Stomach smooth muscle (tissue), 2 donors: ENCODE measurements at regions not wholly inside any gene's neighbourhood (a gene's known extent, or its start where the extent isn't known, plus 50 kb on each side); places are given as distances from the start of the nearest gene placed in this dataset.

Experiments used
- H3K27ac ChIP-seq: one replicate; pipeline ENCODE4 v1.7.0; 2013; ENCODE audit warnings: mild to moderate bottlenecking, low read length, inconsistent platforms
- H3K27me3 ChIP-seq, 2 donors: one replicate each; pipeline ENCODE4 v1.7.0; 2013; ENCODE audit warnings: low read length in 2 of 2; ENCODE audit not compliant: insufficient read depth in 2 of 2, control insufficient read depth in 1 of 2
- H3K36me3 ChIP-seq, 2 donors: one replicate each; pipeline ENCODE4 v1.7.0; 2013; ENCODE audit warnings: low read length in 2 of 2; ENCODE audit not compliant: control insufficient read depth in 2 of 2, insufficient read depth in 2 of 2
- H3K4me1 ChIP-seq: one replicate; pipeline ENCODE4 v1.7.0; 2013; ENCODE audit warnings: low read length; ENCODE audit not compliant: control insufficient read depth, insufficient read depth
- H3K4me3 ChIP-seq, 2 donors: one replicate each; pipeline ENCODE4 v1.7.0; 2013; ENCODE audit warnings: low read length in 2 of 2
- H3K9ac ChIP-seq, 2 donors: one replicate each; pipeline ENCODE4 v1.7.0; 2013; ENCODE audit warnings: low read length in 2 of 2, mild to moderate bottlenecking in 1 of 2
- H3K9me3 ChIP-seq, 2 donors: one replicate each; pipeline ENCODE4 v1.7.0; 2013; ENCODE audit warnings: low read length in 2 of 2; ENCODE audit not compliant: control insufficient read depth in 2 of 2
- donor health status: healthy.
- donor health status: Pancreatic carcinoma.

GRCh38 chr4:177006331-177006730 lies 213.6 kb upstream of the VEGFC start:
- Histone ChIP-seq H3K36me3 (no peaks in the 10 kb centered on the region), H3K9ac (no peak overlapping the region), H3K4me1 (no peaks in the 10 kb centered on the region), H3K9me3 (no peaks in the 10 kb centered on the region), H3K27me3 (no peaks in the 10 kb centered on the region), H3K4me3 (no peak overlapping the region), H3K27ac (no peak overlapping the region)

GRCh38 chr4:177008071-177008835 lies 215.5 kb upstream of the VEGFC start:
- no peak overlapping the region for H3K9ac ChIP-seq
- no peak overlapping the region for H3K4me3 ChIP-seq
- no peaks in the 10 kb centered on the region for H3K27me3 ChIP-seq
- no peak overlapping the region for H3K27ac ChIP-seq
- peaks cover under 1 to 1% of the 10 kb centered on the region in 2 donors for H3K9me3 ChIP-seq
- H3K36me3 ChIP-seq: no peaks in the 10 kb centered on the region
- no peaks in the 10 kb centered on the region for H3K4me1 ChIP-seq

DNA sequence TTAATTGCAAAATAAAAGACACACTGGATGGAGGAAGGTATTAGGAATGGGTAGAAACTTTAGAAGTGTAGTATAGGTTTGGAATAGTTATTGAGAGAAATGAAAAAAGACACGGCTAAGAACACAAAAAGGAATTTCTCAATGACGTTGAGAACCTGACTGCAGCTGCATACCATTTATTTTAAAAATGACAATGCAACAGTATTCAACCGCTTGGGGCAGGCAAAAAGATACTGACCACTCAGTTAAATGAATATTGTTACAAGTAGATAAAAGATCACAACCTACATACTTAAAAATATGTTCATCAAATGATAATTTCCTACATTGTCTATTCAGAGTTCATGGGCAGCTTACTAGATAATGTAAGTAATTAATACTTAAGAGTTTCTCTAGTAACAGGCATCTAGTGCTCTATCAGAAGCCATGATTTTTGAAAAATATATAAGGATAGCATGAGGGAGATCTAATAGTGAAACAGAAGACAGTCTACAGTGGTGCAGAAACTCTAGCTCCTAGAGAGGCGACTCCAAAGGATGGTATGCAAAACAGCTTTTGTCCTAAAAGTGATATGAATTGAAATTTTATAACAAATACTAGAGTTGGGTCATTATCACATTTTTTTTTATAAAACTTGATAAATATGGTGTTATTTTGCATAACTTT lies 216.2 kb upstream of the VEGFC start:
- Histone ChIP-seq H3K4me1 (no peaks in the 10 kb centered on the region), H3K4me3 (no peak overlapping the region), H3K27ac (no peak overlapping the region)

DNA sequence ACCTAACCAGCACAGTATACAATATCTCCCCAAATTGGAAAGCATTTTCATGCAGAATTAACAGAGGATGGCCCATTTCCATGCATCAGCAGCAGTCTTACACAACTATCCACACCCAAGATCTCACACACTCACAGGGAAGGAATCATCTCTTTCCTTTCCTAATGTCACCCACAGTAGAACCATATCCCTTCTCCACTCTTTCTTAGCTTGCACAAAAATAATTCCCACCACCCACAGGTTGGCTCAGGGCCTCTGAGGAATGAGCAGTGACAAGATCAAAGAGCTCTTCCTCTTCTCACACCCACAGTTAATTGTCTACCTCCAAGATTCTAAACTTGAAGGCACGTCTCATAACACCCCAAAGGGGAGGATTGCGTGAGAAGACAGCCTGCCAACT lies 217.7 kb upstream of the VEGFC start:
- H3K27me3 ChIP-seq: no peaks in the 10 kb centered on the region
- H3K36me3 ChIP-seq: no peaks in the 10 kb centered on the region
- H3K9me3 ChIP-seq: peaks cover 6 to 10% of the 10 kb centered on the region in 2 donors
- H3K9ac ChIP-seq: no peak overlapping the region
- no peak overlapping the region for H3K4me3 ChIP-seq
- no peaks in the 10 kb centered on the region for H3K4me1 ChIP-seq
- no peak overlapping the region for H3K27ac ChIP-seq

More for the DNA sequence above, 216.2 kb upstream of the VEGFC start:
- no peaks in the 10 kb centered on the region for H3K36me3 ChIP-seq
- H3K9me3 ChIP-seq: peaks cover 6 to 8% of the 10 kb centered on the region in 2 donors
- no peaks in the 10 kb centered on the region for H3K27me3 ChIP-seq
- no peak overlapping the region for H3K9ac ChIP-seq

- H3K27me3 ChIP-seq: no peaks in the 10 kb centered on the region
- H3K4me1 ChIP-seq: no peaks in the 10 kb centered on the region
- no peak overlapping the region for H3K4me3 ChIP-seq
- no peak overlapping the region for H3K27ac ChIP-seq
- H3K36me3 ChIP-seq: no peaks in the 10 kb centered on the region
- H3K9ac ChIP-seq: no peak overlapping the region
- peaks cover 6 to 10% of the 10 kb centered on the region in 2 donors for H3K9me3 ChIP-seq
Observed at GRCh38 chr4:177012918-177013545, 220.3 kb upstream of the VEGFC start.

DNA sequence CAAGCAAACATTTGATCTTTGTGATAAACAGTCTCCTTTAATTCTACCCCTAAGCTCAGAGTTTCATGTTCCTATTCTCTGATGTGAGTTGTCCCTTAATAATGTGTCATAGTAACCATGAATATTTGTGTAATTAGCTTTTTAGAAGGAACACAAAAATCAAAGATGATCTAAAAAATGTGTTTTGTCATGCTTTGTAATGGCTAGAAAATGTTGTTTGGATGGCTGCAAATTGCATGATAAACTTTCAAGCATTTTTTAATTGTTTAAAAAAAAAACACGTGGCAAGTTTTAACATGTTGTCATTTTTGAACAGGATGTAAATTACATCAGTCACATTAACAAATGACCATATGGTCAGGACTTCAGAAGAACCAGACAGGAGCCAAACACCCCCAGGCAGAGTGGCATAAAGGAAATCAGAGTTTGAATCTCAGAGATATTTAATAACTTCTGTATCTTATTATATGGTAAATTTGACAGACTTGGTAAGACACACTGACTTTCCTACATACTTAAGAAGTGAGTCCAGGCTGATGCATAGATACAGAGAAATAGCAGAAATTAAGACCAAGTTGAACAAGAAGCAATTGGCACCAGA lies 223.9 kb upstream of the VEGFC start:
- Histone ChIP-seq H3K27ac (no peak overlapping the region), H3K4me3 (no peak overlapping the region), H3K9me3 (peaks cover 6 to 10% of the 10 kb centered on the region in 2 donors), H3K9ac (no peak overlapping the region), H3K36me3 (no peaks in the 10 kb centered on the region), H3K4me1 (no peaks in the 10 kb centered on the region), H3K27me3 (no peaks in the 10 kb centered on the region)

DNA sequence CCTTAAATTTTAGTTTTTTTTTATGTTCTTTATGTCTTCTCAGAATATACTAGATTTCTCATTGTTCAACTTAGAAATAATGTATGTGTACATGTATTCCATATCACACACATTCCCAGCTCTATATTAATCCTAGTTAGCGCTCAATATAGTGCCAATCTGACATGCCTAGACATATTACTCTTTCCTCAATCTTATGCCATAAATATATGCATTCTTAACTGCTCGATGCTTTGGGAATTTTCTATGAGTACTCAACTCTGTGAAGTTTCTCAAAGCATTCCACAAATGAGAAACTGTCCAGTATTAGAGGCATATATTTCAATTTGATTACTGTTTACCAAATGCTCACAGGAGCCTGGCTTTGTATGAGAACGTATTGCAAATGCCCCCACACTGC lies 231.2 kb upstream of the VEGFC start:
- H3K27ac ChIP-seq: no peak overlapping the region
- H3K4me3 ChIP-seq: no peak overlapping the region
- H3K4me1 ChIP-seq: no peaks in the 10 kb centered on the region
- H3K36me3 ChIP-seq: no peaks in the 10 kb centered on the region
- no peak overlapping the region for H3K9ac ChIP-seq
- H3K27me3 ChIP-seq: no peaks in the 10 kb centered on the region
- H3K9me3 ChIP-seq: no peaks in the 10 kb centered on the region

DNA sequence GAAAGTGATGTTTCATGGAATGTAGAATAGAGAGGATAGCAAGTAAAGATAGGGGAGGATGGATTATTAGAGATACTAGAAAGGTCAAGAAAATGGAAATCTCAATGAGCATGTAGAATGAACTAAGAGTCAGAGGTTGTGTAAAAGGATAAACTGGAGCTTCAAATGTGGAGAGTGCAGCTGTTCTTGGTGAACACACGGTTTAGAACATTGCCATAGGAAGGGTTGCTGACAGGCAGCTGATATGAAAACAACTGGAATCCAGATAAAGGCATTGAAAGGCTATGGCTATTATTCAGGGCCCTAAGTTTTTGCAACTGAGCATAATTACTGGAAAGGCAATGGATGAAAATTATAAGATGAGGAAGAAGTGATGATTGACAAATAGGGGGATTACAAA lies 239.6 kb upstream of the VEGFC start:
- Histone ChIP-seq H3K4me1 (no peaks in the 10 kb centered on the region), H3K4me3 (no peak overlapping the region), H3K9ac (no peak overlapping the region)

GRCh38 chr4:177033135-177033534 lies 240.4 kb upstream of the VEGFC start:
- H3K9ac ChIP-seq: no peak overlapping the region
- H3K27ac ChIP-seq: no peak overlapping the region
- no peaks in the 10 kb centered on the region for H3K4me1 ChIP-seq
- no peaks in the 10 kb centered on the region for H3K27me3 ChIP-seq
- no peaks in the 10 kb centered on the region for H3K36me3 ChIP-seq
- no peaks in the 10 kb centered on the region for H3K9me3 ChIP-seq
- H3K4me3 ChIP-seq: no peak overlapping the region

More for the DNA sequence above, 239.6 kb upstream of the VEGFC start:
- Histone ChIP-seq H3K9me3 (no peaks in the 10 kb centered on the region), H3K27me3 (no peaks in the 10 kb centered on the region), H3K27ac (no peak overlapping the region), H3K36me3 (no peaks in the 10 kb centered on the region)

GRCh38 chr4:177033632-177034031 lies 240.9 kb upstream of the VEGFC start:
- Histone ChIP-seq H3K36me3 (no peaks in the 10 kb centered on the region), H3K4me1 (no peaks in the 10 kb centered on the region), H3K9me3 (no peaks in the 10 kb centered on the region), H3K27me3 (no peaks in the 10 kb centered on the region), H3K27ac (no peak overlapping the region), H3K9ac (no peak overlapping the region), H3K4me3 (no peak overlapping the region)
